Caki2 (cell line): ENCODE measurements at regions not wholly inside any gene's neighbourhood (a gene's known extent, or its start where the extent isn't known, plus 50 kb on each side); places are given as distances from the start of the nearest gene placed in this dataset.
"Not testable (repeated sequence)": the region's sequence is repeated elsewhere in the genome, so short reads cannot be mapped to it uniquely, and the experiment has no call there.

Source experiments
- DNase-seq: peaks from one replicate; pipeline ENCODE4 v3.0.0-alpha.2; 2015; ENCODE audit warnings: low read depth
- in situ Hi-C: cut with HindIII; loops from 2 replicates; pipeline ENCODE4 v1.10.0; 2016; ENCODE audit warnings: low sequenced_read_pairs, low pct_unique_long_range_greater_than_20kb, mixed read lengths

- in situ Hi-C loops = no loop called here
- no peak for DNase-seq
Observed at GRCh38 chr12:124122722-124123121, 149.7 kb downstream of the ZNF664 start.

- in situ Hi-C loops = no loop called here
- DNase-seq = no peak
Observed at GRCh38 chr12:124123296-124124000, 150.4 kb downstream of the ZNF664 start.

DNA sequence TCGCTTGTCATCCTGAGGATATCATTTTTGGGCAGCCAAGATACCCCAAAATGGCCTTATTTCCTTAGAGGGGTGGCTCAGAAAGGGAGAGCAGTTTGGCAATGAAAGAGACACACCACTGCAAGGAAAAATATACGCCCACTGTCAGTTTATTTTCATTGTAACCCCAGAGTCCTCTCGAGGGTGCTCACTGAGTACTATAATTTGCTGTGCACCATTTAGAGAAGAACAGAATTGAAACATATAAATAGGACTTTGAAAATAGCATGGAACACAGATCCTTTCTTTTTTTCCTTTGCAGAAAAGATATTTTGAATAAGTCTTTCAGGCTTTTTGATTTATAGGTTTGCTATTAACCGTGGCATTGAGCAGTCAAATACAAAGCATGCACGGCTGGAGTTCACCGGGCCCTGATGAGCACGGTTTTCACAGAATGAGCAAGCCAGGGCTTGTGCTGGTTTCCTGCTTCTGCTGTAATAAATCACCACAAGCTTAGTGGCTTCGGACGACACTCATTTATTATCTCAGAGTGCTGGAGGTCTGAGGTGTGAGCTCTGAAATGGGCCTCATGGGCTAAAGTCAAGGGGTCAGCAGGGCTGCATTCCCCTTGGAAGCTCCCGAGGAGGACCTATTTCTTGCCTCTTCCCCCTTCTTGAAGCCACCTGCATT, 152.3 kb downstream of the ZNF664 start:
- in situ Hi-C loops = no loop called here
- DNase-seq = peak; percentile 54

- no peak for DNase-seq
- in situ Hi-C loops = no loop called here
Observed at GRCh38 chr12:124126950-124127655, 154.1 kb downstream of the ZNF664 start.

- no peak for DNase-seq
- in situ Hi-C loops = no loop called here
Observed at GRCh38 chr12:124129132-124129531, 156.1 kb downstream of the ZNF664 start.

- in situ Hi-C loops = no loop called here
- DNase-seq = no peak
Observed at GRCh38 chr12:124130691-124131591, 157.9 kb downstream of the ZNF664 start.

DNA sequence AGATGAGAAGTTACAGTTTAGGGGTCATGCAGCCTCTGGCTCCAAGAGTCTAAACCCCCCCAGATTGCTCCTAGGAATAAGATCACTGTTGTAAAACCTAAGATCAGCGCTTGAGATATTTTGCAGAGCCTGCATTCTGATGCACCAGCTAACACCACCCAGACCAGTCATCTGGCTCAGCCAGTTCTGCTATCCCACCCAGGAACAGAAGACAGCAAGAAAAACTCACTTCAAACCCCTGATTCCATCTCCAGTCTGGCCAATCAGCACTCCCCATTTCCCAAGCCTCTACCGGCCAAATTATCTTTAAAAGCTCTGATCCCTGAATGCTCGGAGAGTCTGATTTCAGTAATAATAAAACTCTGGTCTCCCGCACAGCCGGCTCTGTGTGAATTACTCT, 158.6 kb downstream of the ZNF664 start:
- in situ Hi-C loops = no loop called here
- DNase-seq = no peak

GRCh38 chr12:124132530-124132929, 159.5 kb downstream of the ZNF664 start:
- in situ Hi-C loops = no loop called here

DNA sequence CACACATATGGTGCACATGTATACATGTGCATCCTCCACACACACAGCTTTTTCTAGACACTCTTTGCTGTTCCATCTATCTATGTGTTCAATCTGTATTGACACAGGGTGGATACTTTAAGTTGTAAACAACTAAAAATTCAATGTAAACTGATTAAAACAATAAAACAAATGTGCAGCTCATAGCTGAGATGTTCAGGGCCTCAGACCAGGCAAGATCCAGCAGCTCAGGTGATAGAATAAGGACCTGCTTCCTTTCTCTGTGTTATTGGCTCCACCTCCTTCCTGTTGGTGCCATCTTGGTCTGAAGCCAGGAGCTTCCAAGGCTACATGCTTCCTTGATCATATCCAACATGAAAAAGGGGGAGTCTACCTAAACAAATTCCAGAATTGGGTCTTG, 158.1 kb upstream of the RFLNA start:
- in situ Hi-C loops = no loop called here

More at GRCh38 chr12:124132530-124132929, 159.5 kb downstream of the ZNF664 start:
- DNase-seq = no peak

GRCh38 chr12:124140944-124141486, 153.9 kb upstream of the RFLNA start:
- in situ Hi-C loops = no loop called here
- no peak for DNase-seq

More for the DNA sequence above, 158.1 kb upstream of the RFLNA start:
- DNase-seq = no peak

DNA sequence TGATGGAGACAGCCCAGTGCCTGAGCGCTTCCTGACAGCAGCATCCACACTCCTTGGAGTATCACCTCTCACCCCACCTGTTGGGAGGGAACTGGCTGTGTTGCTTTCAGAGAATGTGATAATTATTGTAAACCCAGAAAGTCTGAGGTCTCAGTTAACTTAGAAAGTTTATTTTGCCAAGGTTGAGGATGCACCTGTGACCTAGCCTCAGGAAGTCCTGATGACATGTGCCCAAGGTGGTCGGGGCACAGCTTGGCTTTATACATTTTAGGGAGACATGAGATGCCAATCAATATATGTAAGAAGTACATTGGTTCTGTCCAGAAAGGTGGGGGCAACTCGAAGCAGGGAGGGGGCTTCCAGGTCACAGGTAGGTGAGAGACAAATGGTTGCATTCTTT, 153.3 kb upstream of the RFLNA start:
- in situ Hi-C loops, DNase-seq: not testable (repeated sequence)

DNA sequence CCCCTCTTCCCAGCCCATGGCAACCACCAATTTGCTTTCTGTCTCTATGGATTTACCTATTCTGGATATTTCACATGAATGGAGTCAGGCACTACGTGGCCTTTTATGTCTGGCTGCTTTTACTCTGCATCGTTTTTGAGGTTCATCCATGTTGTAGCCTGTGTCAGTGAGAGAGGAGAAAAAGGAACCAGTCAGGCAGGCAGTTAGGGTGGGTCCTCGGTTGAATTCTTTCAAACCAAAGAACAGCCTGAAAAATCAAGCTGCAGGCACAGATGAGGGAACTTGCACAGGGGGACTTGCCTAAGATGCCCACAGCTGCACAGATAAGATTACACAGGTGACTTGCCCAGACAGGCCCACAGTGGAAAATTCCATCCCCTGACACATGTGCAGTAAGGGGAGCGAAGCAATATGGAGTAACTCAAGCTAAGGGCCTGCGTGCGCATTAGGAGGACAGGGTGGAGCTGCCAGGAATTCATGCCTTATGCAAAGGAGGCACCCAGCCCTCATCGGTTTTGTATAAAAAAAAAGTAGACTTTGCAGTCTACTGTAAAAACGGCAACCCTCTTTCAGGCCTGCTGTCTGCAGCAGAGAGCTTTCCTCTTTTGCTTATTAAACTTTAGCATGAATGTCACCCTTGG, 152.4 kb upstream of the RFLNA start:
- in situ Hi-C loops = no loop called here
- no peak for DNase-seq

GRCh38 chr12:124143726-124144125, 151.2 kb upstream of the RFLNA start:
- DNase-seq = no peak
- in situ Hi-C loops = no loop called here

GRCh38 chr12:124144531-124145194, 150.2 kb upstream of the RFLNA start:
- in situ Hi-C loops = no loop called here
- DNase-seq = no peak

GRCh38 chr12:124147027-124147426, 147.9 kb upstream of the RFLNA start:
- DNase-seq = no peak
- in situ Hi-C loops = no loop called here

DNA sequence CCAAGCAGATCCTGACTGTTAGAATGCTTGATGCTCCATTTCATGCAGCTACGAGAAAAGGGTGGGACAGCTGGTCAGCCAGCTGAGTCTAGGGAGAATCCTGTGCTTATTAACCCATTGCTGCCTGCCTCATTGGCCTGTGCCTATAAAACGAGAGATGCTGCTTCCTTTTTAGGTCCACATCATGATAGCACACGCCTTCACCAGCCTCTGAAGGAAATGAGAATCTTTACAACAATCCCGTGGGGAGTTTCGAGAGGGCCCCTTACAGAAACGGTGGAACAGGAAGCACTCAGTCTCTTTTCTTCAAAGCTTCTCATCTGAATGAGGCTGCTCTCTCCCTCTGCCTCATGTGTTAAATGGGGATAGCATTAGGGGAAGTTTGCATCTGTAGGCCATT, 147.3 kb upstream of the RFLNA start:
- DNase-seq = no peak
- in situ Hi-C loops = no loop called here
